ENCODE measurements at regions not wholly inside any gene's neighbourhood (a gene's known extent, or its start where the extent isn't known, plus 50 kb on each side); places are given as distances from the start of the nearest gene placed in this dataset.

DNA sequence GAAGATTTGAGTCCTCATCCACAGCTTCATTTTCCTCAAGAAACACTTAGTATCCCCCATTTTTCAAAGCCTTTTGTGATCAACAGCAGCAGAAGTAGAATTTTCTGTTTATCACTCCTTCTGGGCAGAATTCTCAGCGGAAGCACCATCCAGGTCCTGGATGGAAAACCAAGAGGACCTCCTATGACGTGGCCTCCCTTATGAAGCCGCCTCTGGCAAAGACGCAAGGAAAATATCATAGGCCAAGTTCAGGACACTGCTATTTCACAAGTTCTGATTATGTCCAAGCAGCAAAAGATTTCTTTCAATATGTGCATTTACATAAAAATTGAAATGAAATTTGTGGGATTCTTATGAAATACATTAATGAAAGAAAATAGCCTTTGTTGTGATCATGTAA, 315.0 kb downstream of the SEC23A start:
- no peak overlapping the region for H3K27ac Mint-ChIP-seq
- no peak overlapping the region for H3K4me3 ChIP-seq (replicated peaks in 1 of 3; ENCODE audit: low read depth in 2 of 3, low read length in 3 of 3)
- H3K4me1 ChIP-seq (ENCODE audit: control insufficient read depth in 1 of 2, insufficient read depth in 2 of 2, low read length in 2 of 2) = no peaks in the 10 kb centered on the region
- no peak overlapping the region for H2AFZ ChIP-seq (ENCODE audit: insufficient read depth, low read depth, low read length, poor library complexity, severe bottlenecking)
- no peak overlapping the region for H3K4me3 Mint-ChIP-seq
- 100% methylated on average over 2 of the region's 4 CpGs for WGBS (ENCODE audit: insufficient coverage)
- no peaks in the 10 kb centered on the region for H4K20me1 ChIP-seq (ENCODE audit: insufficient read depth, low read length)
- intact Hi-C loops (cut with micrococcal nuclease) = no loop called here
- no peaks in the 10 kb centered on the region for H3K27me3 ChIP-seq (ENCODE audit: control insufficient read depth in 2 of 2, insufficient read depth in 2 of 2, low read length in 2 of 2)
- no peaks in the 10 kb centered on the region for H3K36me3 Mint-ChIP-seq
- H3K27ac ChIP-seq (ENCODE audit: low read depth in 1 of 2, low read length in 2 of 2) = no peak overlapping the region
- H3K27me3 Mint-ChIP-seq (ENCODE audit: low read depth in 3 of 3) = peaks cover 0 to 2% (median 2%) of the 10 kb centered on the region in 3 donors
- H3K79me2 ChIP-seq (ENCODE audit: insufficient read depth, low read length) = no peaks in the 10 kb centered on the region
- no peak overlapping the region for H3K4me2 ChIP-seq (replicated peaks; ENCODE audit: extremely low read depth, low read length, poor library complexity, severe bottlenecking)
- no peaks in the 10 kb centered on the region for H3K9me3 ChIP-seq (replicated peaks in 1 of 2; ENCODE audit: control insufficient read depth in 1 of 2, insufficient read depth in 1 of 2, low read length in 2 of 2)
- peaks cover 0 to 4% (median 1%) of the 10 kb centered on the region in 7 donors for H3K9me3 Mint-ChIP-seq
- H3K4me1 Mint-ChIP-seq = no peaks in the 10 kb centered on the region
- H3K9ac ChIP-seq (ENCODE audit: insufficient read depth, low read length, poor library complexity, severe bottlenecking) = no peak overlapping the region
- no peaks in the 10 kb centered on the region for H3K36me3 ChIP-seq (replicated peaks in 1 of 2; ENCODE audit: control insufficient read depth in 1 of 2, insufficient read depth in 2 of 2, low read length in 2 of 2)
- TF ChIP-seq, protein P1, sequence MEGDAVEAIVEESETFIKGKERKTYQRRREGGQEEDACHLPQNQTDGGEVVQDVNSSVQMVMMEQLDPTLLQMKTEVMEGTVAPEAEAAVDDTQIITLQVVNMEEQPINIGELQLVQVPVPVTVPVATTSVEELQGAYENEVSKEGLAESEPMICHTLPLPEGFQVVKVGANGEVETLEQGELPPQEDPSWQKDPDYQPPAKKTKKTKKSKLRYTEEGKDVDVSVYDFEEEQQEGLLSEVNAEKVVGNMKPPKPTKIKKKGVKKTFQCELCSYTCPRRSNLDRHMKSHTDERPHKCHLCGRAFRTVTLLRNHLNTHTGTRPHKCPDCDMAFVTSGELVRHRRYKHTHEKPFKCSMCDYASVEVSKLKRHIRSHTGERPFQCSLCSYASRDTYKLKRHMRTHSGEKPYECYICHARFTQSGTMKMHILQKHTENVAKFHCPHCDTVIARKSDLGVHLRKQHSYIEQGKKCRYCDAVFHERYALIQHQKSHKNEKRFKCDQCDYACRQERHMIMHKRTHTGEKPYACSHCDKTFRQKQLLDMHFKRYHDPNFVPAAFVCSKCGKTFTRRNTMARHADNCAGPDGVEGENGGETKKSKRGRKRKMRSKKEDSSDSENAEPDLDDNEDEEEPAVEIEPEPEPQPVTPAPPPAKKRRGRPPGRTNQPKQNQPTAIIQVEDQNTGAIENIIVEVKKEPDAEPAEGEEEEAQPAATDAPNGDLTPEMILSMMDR (IDR thresholded peaks at IDR 0.05) = no peak
- DNase-seq = no peak

DNA sequence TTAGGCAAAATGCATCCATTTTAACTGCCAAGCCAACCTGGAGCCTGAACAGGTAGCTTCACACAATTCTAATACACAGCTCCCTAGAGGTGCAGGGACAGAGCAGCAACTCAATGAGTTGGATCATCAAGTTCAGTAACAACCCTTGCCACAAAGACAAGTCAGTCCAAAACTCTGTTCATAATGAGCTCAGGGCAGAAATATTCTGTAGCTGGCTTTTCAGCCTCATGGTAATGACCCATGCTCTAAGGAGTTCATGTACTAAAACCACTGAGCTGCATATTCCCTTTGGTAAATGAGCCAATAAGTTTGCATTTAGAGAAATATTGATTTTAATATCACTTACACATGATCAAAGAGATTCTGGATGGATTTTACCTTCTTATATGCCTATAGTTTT, 316.1 kb downstream of the SEC23A start:
- no peak overlapping the region for H2AFZ ChIP-seq (ENCODE audit: insufficient read depth, low read depth, low read length, poor library complexity, severe bottlenecking)
- no peak for DNase-seq
- no peaks in the 10 kb centered on the region for H3K27me3 ChIP-seq (ENCODE audit: control insufficient read depth in 2 of 2, insufficient read depth in 2 of 2, low read length in 2 of 2)
- H3K4me2 ChIP-seq (replicated peaks; ENCODE audit: extremely low read depth, low read length, poor library complexity, severe bottlenecking) = no peak overlapping the region
- H3K4me1 ChIP-seq (ENCODE audit: control insufficient read depth in 1 of 2, insufficient read depth in 2 of 2, low read length in 2 of 2) = no peaks in the 10 kb centered on the region
- Mint-ChIP-seq H3K9me3 (peaks cover 0 to 4% (median 2%) of the 10 kb centered on the region in 7 donors), H3K27me3 (ENCODE audit: low read depth in 3 of 3) (peaks cover 0 to 2% (median 2%) of the 10 kb centered on the region in 3 donors), H3K4me3 (no peak overlapping the region), H3K4me1 (no peaks in the 10 kb centered on the region), H3K27ac (no peak overlapping the region), H3K36me3 (no peaks in the 10 kb centered on the region)
- no peaks in the 10 kb centered on the region for H4K20me1 ChIP-seq (ENCODE audit: insufficient read depth, low read length)
- H3K36me3 ChIP-seq (replicated peaks in 1 of 2; ENCODE audit: control insufficient read depth in 1 of 2, insufficient read depth in 2 of 2, low read length in 2 of 2) = no peaks in the 10 kb centered on the region
- no peak overlapping the region for H3K9ac ChIP-seq (ENCODE audit: insufficient read depth, low read length, poor library complexity, severe bottlenecking)
- H3K9me3 ChIP-seq (replicated peaks in 1 of 2; ENCODE audit: control insufficient read depth in 1 of 2, insufficient read depth in 1 of 2, low read length in 2 of 2) = no peaks in the 10 kb centered on the region
- H3K79me2 ChIP-seq (ENCODE audit: insufficient read depth, low read length) = no peaks in the 10 kb centered on the region
- no peak overlapping the region for H3K27ac ChIP-seq (ENCODE audit: low read depth in 1 of 2, low read length in 2 of 2)
- intact Hi-C loops (cut with micrococcal nuclease) = no loop called here
- no peak overlapping the region for H3K4me3 ChIP-seq (replicated peaks in 1 of 3; ENCODE audit: low read depth in 2 of 3, low read length in 3 of 3)
- TF ChIP-seq, protein P1 (IDR thresholded peaks at IDR 0.05) = no peak
